ENCODE measurements at regions not wholly inside any gene's neighbourhood (a gene's known extent, or its start where the extent isn't known, plus 50 kb on each side); places are given as distances from the start of the nearest gene placed in this dataset.

DNA sequence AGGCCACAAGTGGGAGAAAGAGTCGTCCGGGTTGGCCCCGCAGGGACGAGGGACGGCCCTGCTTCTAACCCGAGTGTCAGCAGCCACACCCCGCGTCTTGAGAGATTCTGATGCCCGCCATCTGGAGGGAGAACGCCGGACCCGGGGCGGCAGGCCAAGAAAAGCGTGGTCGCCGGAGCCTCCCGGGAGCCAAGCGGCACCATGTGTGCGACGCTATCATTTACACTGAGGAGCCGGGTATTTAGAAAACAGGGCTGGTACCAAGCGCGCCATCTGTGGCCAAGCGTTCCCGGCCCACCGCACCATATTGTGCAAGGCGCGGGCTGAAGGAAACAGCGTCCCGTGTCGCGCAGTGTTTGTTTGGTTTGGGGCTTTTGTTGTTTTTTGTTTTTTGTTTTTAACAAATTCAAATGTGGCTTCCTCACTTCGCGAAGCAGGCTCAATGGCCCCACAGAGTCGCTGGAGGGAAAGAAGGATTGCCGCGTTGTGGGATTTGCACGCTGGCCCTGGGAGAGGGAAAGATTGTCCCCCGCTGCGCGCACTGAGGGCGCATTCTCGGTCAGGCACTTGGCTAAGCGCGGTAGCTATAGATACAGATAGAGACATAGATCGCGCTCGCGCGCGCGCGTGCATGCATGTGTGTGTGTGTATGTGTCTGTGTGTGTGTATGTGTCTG is 153.8 kb downstream of the BCL11B start:
- H3K9me3 ChIP-seq (ENCODE audit: low read length) = no peaks in the 10 kb centered on the region
- no peak overlapping the region for H3K4me3 ChIP-seq (ENCODE audit: low read length)
- H3K36me3 ChIP-seq (ENCODE audit: insufficient read depth, low read length) = no peaks in the 10 kb centered on the region
- H3K4me1 ChIP-seq (ENCODE audit: insufficient read depth, low read length) = no peaks in the 10 kb centered on the region
- no peak overlapping the region for H2AFZ ChIP-seq (ENCODE audit: low read depth, low read length)
- H3K27me3 ChIP-seq (ENCODE audit: insufficient read depth, low read length) = peaks cover 7% of the 10 kb centered on the region

DNA sequence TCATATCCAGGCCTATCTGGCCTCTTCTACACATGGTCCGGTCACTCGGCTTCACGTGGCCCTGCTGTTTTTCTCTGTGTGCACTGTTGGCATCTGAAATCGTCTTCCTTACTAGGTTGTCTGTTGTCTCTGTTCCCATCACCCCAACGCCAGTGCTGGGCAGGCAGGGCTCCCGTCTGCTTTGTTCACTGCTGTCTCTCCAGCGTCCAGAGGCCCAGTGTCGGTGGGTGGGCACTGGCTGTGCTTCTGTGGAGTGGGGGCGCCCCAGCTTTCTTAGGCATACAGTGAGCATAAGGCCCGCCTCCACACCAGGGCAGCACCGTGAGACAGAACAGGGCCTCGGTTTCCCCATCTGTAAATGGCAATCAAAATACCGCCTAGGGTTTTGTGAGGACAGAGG is 153.1 kb downstream of the BCL11B start:
- Histone ChIP-seq H3K9me3 (ENCODE audit: low read length) (no peaks in the 10 kb centered on the region), H3K36me3 (ENCODE audit: insufficient read depth, low read length) (no peaks in the 10 kb centered on the region), H3K4me1 (ENCODE audit: insufficient read depth, low read length) (no peaks in the 10 kb centered on the region), H3K27me3 (ENCODE audit: insufficient read depth, low read length) (peaks cover 7% of the 10 kb centered on the region), H3K4me3 (ENCODE audit: low read length) (no peak overlapping the region), H2AFZ (ENCODE audit: low read depth, low read length) (no peak overlapping the region)

All from neuron (in vitro differentiated cells).